HG02938 (cell line): ENCODE measurements at regions not wholly inside any gene's neighbourhood (a gene's known extent, or its start where the extent isn't known, plus 50 kb on each side); places are given as distances from the start of the nearest gene placed in this dataset.
A peak's percentile ranks its signal among the peaks of the same experiment; 100 is the strongest.
"Not testable (repeated sequence)": the region's sequence is repeated elsewhere in the genome, so short reads cannot be mapped to it uniquely, and the experiment has no call there.

ENCODE experiments used
- ATAC-seq: cut with Tn5 transposase; IDR thresholded peaks from one replicate; pipeline ENCODE4 v1.9.1; 2021; ENCODE audit warnings: mild to moderate bottlenecking, moderate library complexity; ENCODE audit not compliant: unreplicated experiment

GRCh38 chr5:68834491-68834981 is 259.3 kb upstream of the SLC30A5 start:
- ATAC-seq: no peak

GRCh38 chr5:68838157-68838718 is 255.6 kb upstream of the SLC30A5 start:
- no peak for ATAC-seq

GRCh38 chr5:68839019-68839552 is 254.7 kb upstream of the SLC30A5 start:
- ATAC-seq: no peak

- no peak for ATAC-seq
Observed at GRCh38 chr5:68843624-68844364, 250.0 kb upstream of the SLC30A5 start.

GRCh38 chr5:68845131-68845530 is 248.7 kb upstream of the SLC30A5 start:
- ATAC-seq: no peak

GRCh38 chr5:68846828-68847227 is 247.0 kb upstream of the SLC30A5 start:
- ATAC-seq: no peak

- ATAC-seq: no peak
Observed at GRCh38 chr5:68848091-68848490, 245.7 kb upstream of the SLC30A5 start.

GRCh38 chr5:68849103-68849502 is 244.7 kb upstream of the SLC30A5 start:
- ATAC-seq: no peak

GRCh38 chr5:68849906-68850305 is 243.9 kb upstream of the SLC30A5 start:
- no peak for ATAC-seq

GRCh38 chr5:68861099-68861498 is 232.7 kb upstream of the SLC30A5 start:
- no peak for ATAC-seq

GRCh38 chr5:68862560-68862959 is 231.3 kb upstream of the SLC30A5 start:
- no peak for ATAC-seq

- ATAC-seq: not testable (repeated sequence)
Observed at GRCh38 chr5:68865192-68865591, 228.6 kb upstream of the SLC30A5 start.

- ATAC-seq: no peak
Observed at GRCh38 chr5:68872088-68872839, 221.6 kb upstream of the SLC30A5 start.

- ATAC-seq: no peak
Observed at GRCh38 chr5:68873198-68873597, 220.6 kb upstream of the SLC30A5 start.

- ATAC-seq: no peak
Observed at GRCh38 chr5:68875351-68875750, 218.5 kb upstream of the SLC30A5 start.

GRCh38 chr5:68883436-68883835 is 210.4 kb upstream of the SLC30A5 start:
- no peak for ATAC-seq

- no peak for ATAC-seq
Observed at GRCh38 chr5:68884144-68884754, 209.6 kb upstream of the SLC30A5 start.

- no peak for ATAC-seq
Observed at GRCh38 chr5:68884883-68885282, 208.9 kb upstream of the SLC30A5 start.

GRCh38 chr5:68886814-68887213 is 207.0 kb upstream of the SLC30A5 start:
- no peak for ATAC-seq

GRCh38 chr5:68891718-68892117 is 202.1 kb upstream of the SLC30A5 start:
- peak; percentile 76 for ATAC-seq

- ATAC-seq: no peak
Observed at GRCh38 chr5:68894673-68895072, 199.1 kb upstream of the SLC30A5 start.
